Activated CD8-positive, alpha-beta T cell treated with anti-CD3 and anti-CD28 coated beads for 36 hours (primary cell): ENCODE measurements at regions not wholly inside any gene's neighbourhood (a gene's known extent, or its start where the extent isn't known, plus 50 kb on each side); places are given as distances from the start of the nearest gene placed in this dataset.

ENCODE experiments used
- ATAC-seq: fragments of 200-7000 bp; cut with Tn5 transposase; one replicate; pipeline ENCODE4 v1.10.0; 2021; ENCODE audit warnings: mild to moderate bottlenecking, moderate library complexity
- CTCF ChIA-PET: fragments of 350-600 bp; sonication (Branson Sonifier 250); formaldehyde crosslinking; loops from one replicate; lab custom pipeline; 2021; ENCODE audit warnings: antibody characterized with exemption; lab: Charles Lee
- POLR2A ChIA-PET: fragments of 350-600 bp; sonication (Branson Sonifier 250); formaldehyde crosslinking; loops from one replicate; lab custom pipeline; 2021; ENCODE audit warnings: antibody characterized with exemption; lab: Charles Lee
- DNase-seq: peaks from one replicate; pipeline ENCODE4 v3.0.0-alpha.2; 2020
- H3K27ac Mint-ChIP-seq: one replicate; pipeline ENCODE4 v1.8.0; 2021; ENCODE audit warnings: mild to moderate bottlenecking, mixed read lengths
- H3K27me3 Mint-ChIP-seq: one replicate; pipeline ENCODE4 v1.8.0; 2021; ENCODE audit warnings: mixed read lengths
- H3K36me3 Mint-ChIP-seq: one replicate; pipeline ENCODE4 v1.8.0; 2021; ENCODE audit warnings: low read depth, mixed read lengths
- H3K4me1 Mint-ChIP-seq: one replicate; pipeline ENCODE4 v1.8.0; 2021; ENCODE audit warnings: low read depth, mixed read lengths
- H3K4me3 Mint-ChIP-seq: one replicate; pipeline ENCODE4 v1.8.0; 2021; ENCODE audit warnings: mild to moderate bottlenecking, moderate library complexity, mixed read lengths
- H3K9me3 Mint-ChIP-seq: one replicate; pipeline ENCODE4 v1.8.0; 2021; ENCODE audit warnings: mixed read lengths
- CTCF ChIP-seq: fragments of 200-600 bp; IDR thresholded peaks from one replicate; pipeline ENCODE4 v1.8.0; 2022; ENCODE audit warnings: antibody characterized with exemption, mild to moderate bottlenecking
- intact Hi-C: fragments of 100-400 bp; cut with micrococcal nuclease; formaldehyde crosslinking; loops from one replicate; pipeline ENCODE4 v1.10.0; 2022

GRCh38 chr2:239498576-239498975, 97.8 kb upstream of the HDAC4 start:
- no peak overlapping the region for H3K4me3 Mint-ChIP-seq
- H3K4me1 Mint-ChIP-seq = no peaks in the 10 kb centered on the region
- no peaks in the 10 kb centered on the region for H3K9me3 Mint-ChIP-seq
- no peaks in the 10 kb centered on the region for H3K36me3 Mint-ChIP-seq
- no peak overlapping the region for H3K27ac Mint-ChIP-seq
- ChIA-PET CTCF (no interaction called here), POLR2A (no interaction called here)
- intact Hi-C loops = no loop called here
- no peak for TF ChIP-seq CTCF
- ATAC-seq = no peak
- H3K27me3 Mint-ChIP-seq = no peaks in the 10 kb centered on the region
- DNase-seq = no peak

GRCh38 chr2:239496700-239497099, 95.9 kb upstream of the HDAC4 start:
- no peaks in the 10 kb centered on the region for H3K36me3 Mint-ChIP-seq
- intact Hi-C loops = no loop called here
- H3K4me1 Mint-ChIP-seq = no peaks in the 10 kb centered on the region
- CTCF ChIA-PET = no interaction called here
- peaks cover 1% of the 10 kb centered on the region for H3K27me3 Mint-ChIP-seq
- POLR2A ChIA-PET = no interaction called here
- H3K4me3 Mint-ChIP-seq = no peak overlapping the region
- no peaks in the 10 kb centered on the region for H3K9me3 Mint-ChIP-seq
- peak; percentile 24 for DNase-seq
- TF ChIP-seq CTCF = no peak
- H3K27ac Mint-ChIP-seq = no peak overlapping the region
- ATAC-seq = peak; percentile 67

GRCh38 chr2:239495791-239496233, 95.0 kb upstream of the HDAC4 start:
- POLR2A ChIA-PET = no interaction called here
- peaks cover 1% of the 10 kb centered on the region for H3K27me3 Mint-ChIP-seq
- H3K9me3 Mint-ChIP-seq = no peaks in the 10 kb centered on the region
- no peaks in the 10 kb centered on the region for H3K36me3 Mint-ChIP-seq
- no peaks in the 10 kb centered on the region for H3K4me1 Mint-ChIP-seq
- no peak for ATAC-seq
- DNase-seq = no peak
- H3K4me3 Mint-ChIP-seq = no peak overlapping the region
- CTCF ChIA-PET = no interaction called here
- intact Hi-C loops = no loop called here
- no peak overlapping the region for H3K27ac Mint-ChIP-seq
- TF ChIP-seq CTCF = no peak

GRCh38 chr2:239495175-239495574, 94.4 kb upstream of the HDAC4 start:
- DNase-seq (no peak), ATAC-seq (no peak)
- H3K36me3 Mint-ChIP-seq = no peaks in the 10 kb centered on the region
- peaks cover 3% of the 10 kb centered on the region for H3K27me3 Mint-ChIP-seq
- no peak overlapping the region for H3K4me3 Mint-ChIP-seq
- no peak overlapping the region for H3K27ac Mint-ChIP-seq
- H3K9me3 Mint-ChIP-seq = no peaks in the 10 kb centered on the region
- ChIA-PET POLR2A (no interaction called here), CTCF (no interaction called here)
- TF ChIP-seq CTCF = no peak
- intact Hi-C loops = no loop called here
- no peaks in the 10 kb centered on the region for H3K4me1 Mint-ChIP-seq

- TF ChIP-seq CTCF = no peak
- Mint-ChIP-seq H3K9me3 (no peaks in the 10 kb centered on the region), H3K36me3 (no peaks in the 10 kb centered on the region), H3K27ac (no peak overlapping the region), H3K4me3 (no peak overlapping the region), H3K27me3 (peaks cover 4% of the 10 kb centered on the region), H3K4me1 (no peaks in the 10 kb centered on the region)
- DNase-seq (no peak), ATAC-seq (no peak)
- ChIA-PET POLR2A (no interaction called here), CTCF (no interaction called here)
- intact Hi-C loops = no loop called here
Measured at GRCh38 chr2:239494578-239494977, 93.8 kb upstream of the HDAC4 start.
